ENCODE measurements at regions not wholly inside any gene's neighbourhood (a gene's known extent, or its start where the extent isn't known, plus 50 kb on each side); places are given as distances from the start of the nearest gene placed in this dataset.

DNA sequence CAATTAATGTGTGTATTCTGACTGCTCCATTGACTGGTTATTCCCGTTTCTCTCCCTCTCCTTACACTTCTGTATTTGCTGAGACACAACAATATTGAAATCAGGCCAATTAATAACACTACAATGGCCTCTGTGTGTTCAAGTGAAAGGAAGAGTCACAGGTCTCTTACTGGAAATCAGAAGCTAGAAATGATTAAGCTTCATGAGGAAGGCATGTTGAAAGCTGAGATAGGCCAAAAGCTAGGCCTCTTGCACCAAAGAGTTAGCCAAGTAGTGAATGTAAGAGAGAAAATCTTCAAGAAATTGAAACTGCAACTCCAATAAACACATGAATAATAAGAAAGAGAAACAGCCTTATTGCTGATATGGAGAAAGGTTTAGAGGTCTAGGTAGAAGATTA lies 489.5 kb upstream of the CITED2 start:
- Histone ChIP-seq H3K27ac (ENCODE audit: low read depth, low read length) (no peak overlapping the region), H3K36me3 (ENCODE audit: low read length) (no peaks in the 10 kb centered on the region), H3K9me2 (replicated peaks; ENCODE audit: insufficient read depth, low read length) (no peaks in the 10 kb centered on the region), H3K4me3 (ENCODE audit: insufficient read depth, low read length, poor library complexity, severe bottlenecking) (no peak overlapping the region), H2AFZ (ENCODE audit: low read depth, low read length, severe bottlenecking) (no peak overlapping the region), H3K4me2 (ENCODE audit: low read depth, low read length, poor library complexity, severe bottlenecking) (no peak overlapping the region), H3F3A (ENCODE audit: insufficient read depth) (no peaks in the 10 kb centered on the region), H3K27me3 (ENCODE audit: low read length) (no peaks in the 10 kb centered on the region), H3K9ac (ENCODE audit: low read length) (no peak overlapping the region), H4K20me1 (ENCODE audit: low read depth, low read length) (no peaks in the 10 kb centered on the region), H3K9me3 (ENCODE audit: insufficient read depth, low read length) (no peaks in the 10 kb centered on the region), H3K79me2 (ENCODE audit: insufficient read depth, low read length) (no peaks in the 10 kb centered on the region)
- TF ChIP-seq EZH2phosphoT487 (conservative IDR thresholded peaks at IDR 0.05; ENCODE audit: low read length): no peak
- TF ChIP-seq, protein P1, sequence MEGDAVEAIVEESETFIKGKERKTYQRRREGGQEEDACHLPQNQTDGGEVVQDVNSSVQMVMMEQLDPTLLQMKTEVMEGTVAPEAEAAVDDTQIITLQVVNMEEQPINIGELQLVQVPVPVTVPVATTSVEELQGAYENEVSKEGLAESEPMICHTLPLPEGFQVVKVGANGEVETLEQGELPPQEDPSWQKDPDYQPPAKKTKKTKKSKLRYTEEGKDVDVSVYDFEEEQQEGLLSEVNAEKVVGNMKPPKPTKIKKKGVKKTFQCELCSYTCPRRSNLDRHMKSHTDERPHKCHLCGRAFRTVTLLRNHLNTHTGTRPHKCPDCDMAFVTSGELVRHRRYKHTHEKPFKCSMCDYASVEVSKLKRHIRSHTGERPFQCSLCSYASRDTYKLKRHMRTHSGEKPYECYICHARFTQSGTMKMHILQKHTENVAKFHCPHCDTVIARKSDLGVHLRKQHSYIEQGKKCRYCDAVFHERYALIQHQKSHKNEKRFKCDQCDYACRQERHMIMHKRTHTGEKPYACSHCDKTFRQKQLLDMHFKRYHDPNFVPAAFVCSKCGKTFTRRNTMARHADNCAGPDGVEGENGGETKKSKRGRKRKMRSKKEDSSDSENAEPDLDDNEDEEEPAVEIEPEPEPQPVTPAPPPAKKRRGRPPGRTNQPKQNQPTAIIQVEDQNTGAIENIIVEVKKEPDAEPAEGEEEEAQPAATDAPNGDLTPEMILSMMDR (IDR thresholded peaks at IDR 0.05; ENCODE audit: insufficient read depth, low read length, poor library complexity, severe bottlenecking): no peak

DNA sequence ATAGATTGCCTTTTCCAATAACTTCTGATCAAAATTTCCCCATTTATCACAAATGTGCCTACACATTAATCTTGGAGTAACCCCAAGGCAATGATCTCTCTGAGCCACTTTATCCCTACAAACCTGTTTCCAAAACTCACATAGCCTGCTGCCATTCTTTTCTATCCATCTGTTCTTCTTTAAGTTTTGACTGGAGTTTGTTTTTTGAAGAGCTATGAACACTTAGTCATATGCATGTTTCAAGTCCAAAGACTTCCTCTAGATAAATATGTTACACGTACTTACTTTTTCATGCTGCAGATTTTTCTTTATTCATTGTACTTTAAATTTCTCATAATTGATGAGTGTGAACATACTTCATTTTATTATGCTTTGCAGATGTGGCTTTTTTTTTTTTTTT lies 488.9 kb upstream of the CITED2 start:
- H3K4me2 ChIP-seq (ENCODE audit: low read depth, low read length, poor library complexity, severe bottlenecking): no peak overlapping the region
- TF ChIP-seq EZH2phosphoT487 (conservative IDR thresholded peaks at IDR 0.05; ENCODE audit: low read length): no peak
- TF ChIP-seq, protein P1 (IDR thresholded peaks at IDR 0.05; ENCODE audit: insufficient read depth, low read length, poor library complexity, severe bottlenecking): no peak

DNA sequence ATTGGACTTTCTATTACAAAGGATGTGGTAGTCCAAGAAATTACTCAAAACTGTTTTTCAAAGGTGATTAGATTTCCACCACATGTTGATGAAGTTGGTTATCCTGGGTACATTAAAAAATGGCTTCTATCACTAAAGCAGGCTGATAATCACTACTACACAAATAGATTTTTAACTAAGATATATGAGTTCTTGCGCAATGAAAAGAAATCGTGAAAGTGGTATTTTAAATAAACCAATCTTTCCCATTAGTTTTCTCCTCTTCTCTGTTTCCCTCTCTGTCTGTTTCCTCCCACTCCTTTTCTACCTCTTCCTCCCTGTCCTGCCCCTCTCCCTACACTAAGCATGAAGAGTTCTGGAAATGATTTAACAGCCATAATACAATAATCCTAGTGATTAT lies 487.9 kb upstream of the CITED2 start:
- TF ChIP-seq, protein P1 (IDR thresholded peaks at IDR 0.05; ENCODE audit: insufficient read depth, low read length, poor library complexity, severe bottlenecking): no peak
- TF ChIP-seq EZH2phosphoT487 (conservative IDR thresholded peaks at IDR 0.05; ENCODE audit: low read length): no peak
- Histone ChIP-seq H3K27me3 (ENCODE audit: low read length) (no peaks in the 10 kb centered on the region), H3K4me3 (ENCODE audit: insufficient read depth, low read length, poor library complexity, severe bottlenecking) (no peak overlapping the region), H3K9me3 (ENCODE audit: insufficient read depth, low read length) (no peaks in the 10 kb centered on the region), H3K36me3 (ENCODE audit: low read length) (no peaks in the 10 kb centered on the region), H3K4me2 (ENCODE audit: low read depth, low read length, poor library complexity, severe bottlenecking) (no peak overlapping the region), H4K20me1 (ENCODE audit: low read depth, low read length) (no peaks in the 10 kb centered on the region), H3K79me2 (ENCODE audit: insufficient read depth, low read length) (no peaks in the 10 kb centered on the region), H2AFZ (ENCODE audit: low read depth, low read length, severe bottlenecking) (no peak overlapping the region), H3F3A (ENCODE audit: insufficient read depth) (no peaks in the 10 kb centered on the region), H3K27ac (ENCODE audit: low read depth, low read length) (no peak overlapping the region), H3K9ac (ENCODE audit: low read length) (no peak overlapping the region), H3K9me2 (replicated peaks; ENCODE audit: insufficient read depth, low read length) (no peaks in the 10 kb centered on the region)

More for the DNA sequence above, 488.9 kb upstream of the CITED2 start:
- Histone ChIP-seq H3K27ac (ENCODE audit: low read depth, low read length) (no peak overlapping the region), H3K9me2 (replicated peaks; ENCODE audit: insufficient read depth, low read length) (no peaks in the 10 kb centered on the region), H3K4me3 (ENCODE audit: insufficient read depth, low read length, poor library complexity, severe bottlenecking) (no peak overlapping the region), H3K9ac (ENCODE audit: low read length) (no peak overlapping the region), H3F3A (ENCODE audit: insufficient read depth) (no peaks in the 10 kb centered on the region), H4K20me1 (ENCODE audit: low read depth, low read length) (no peaks in the 10 kb centered on the region), H3K27me3 (ENCODE audit: low read length) (no peaks in the 10 kb centered on the region), H3K79me2 (ENCODE audit: insufficient read depth, low read length) (no peaks in the 10 kb centered on the region), H2AFZ (ENCODE audit: low read depth, low read length, severe bottlenecking) (no peak overlapping the region), H3K9me3 (ENCODE audit: insufficient read depth, low read length) (no peaks in the 10 kb centered on the region), H3K36me3 (ENCODE audit: low read length) (no peaks in the 10 kb centered on the region)
